Cardiac muscle cell (in vitro differentiated cells and primary cell): ENCODE measurements at regions not wholly inside any gene's neighbourhood (a gene's known extent, or its start where the extent isn't known, plus 50 kb on each side); places are given as distances from the start of the nearest gene placed in this dataset.

ENCODE experiments used
- DNase-seq, 2 donors: peaks; one replicate each; pipeline versions ENCODE4 v3.0.0 to v3.0.0-alpha.2; 2010 to 2017; ENCODE audit warnings: low read depth in 1 of 2, low spot score in 1 of 2
- H3K27ac ChIP-seq: fragments of 200-600 bp; sonication (generic); 2 replicates; pipeline ENCODE4 v1.5.1; 2016
- H3K27me3 ChIP-seq: fragments of 200-600 bp; sonication (generic); 2 replicates; pipeline ENCODE4 v1.6.0; 2016; ENCODE audit warnings: control low read depth
- H3K36me3 ChIP-seq: fragments of 200-600 bp; sonication (generic); 2 replicates; pipeline ENCODE4 v1.5.1; 2016; ENCODE audit warnings: control low read depth
- H3K4me1 ChIP-seq: fragments of 200-600 bp; sonication (generic); 2 replicates; pipeline ENCODE4 v1.8.1; 2017; ENCODE audit warnings: low read depth, mild to moderate bottlenecking, mixed run types
- H3K4me3 ChIP-seq: fragments of 200-600 bp; sonication (generic); 2 replicates; pipeline ENCODE4 v1.5.1; 2016; ENCODE audit warnings: mild to moderate bottlenecking
- H3K9me3 ChIP-seq: fragments of 200-600 bp; sonication (generic); 2 replicates; pipeline ENCODE4 v1.5.1; 2017; ENCODE audit warnings: low read depth, mild to moderate bottlenecking, control low read depth
- CTCF ChIP-seq: IDR thresholded peaks from 2 replicates; pipeline ENCODE4 v1.5.1; 2012; ENCODE audit warnings: low read depth, mild to moderate bottlenecking, low read length

DNA sequence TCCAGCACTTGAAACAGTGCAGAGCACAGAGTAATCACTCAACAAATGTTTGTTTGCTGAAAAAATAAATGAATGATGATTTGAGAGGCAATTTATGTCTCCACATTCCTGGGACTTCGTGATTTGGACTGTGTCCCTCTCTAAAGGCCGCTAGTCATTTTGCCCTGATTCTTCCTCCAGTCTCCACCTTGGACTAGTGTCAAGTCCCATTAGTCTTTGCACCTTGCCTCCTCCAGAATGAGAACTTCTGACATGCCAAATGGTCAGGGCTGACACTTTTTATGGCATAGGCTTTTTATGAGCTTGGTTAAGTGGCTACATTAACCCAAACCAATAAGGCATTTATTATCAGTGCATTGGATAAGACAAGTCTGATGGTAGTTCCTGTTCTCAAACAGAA, 65.1 kb upstream of the POF1B start:
- Histone ChIP-seq H3K4me3 (no peak overlapping the region), H3K4me1 (no peaks in the 10 kb centered on the region), H3K27me3 (no peaks in the 10 kb centered on the region), H3K9me3 (no peaks in the 10 kb centered on the region), H3K27ac (no peak overlapping the region), H3K36me3 (no peaks in the 10 kb centered on the region)
- DNase-seq = no peak
- no peak for TF ChIP-seq CTCF
